Tongue (tissue), 1 donor: ENCODE measurements at regions not wholly inside any gene's neighbourhood (a gene's known extent, or its start where the extent isn't known, plus 50 kb on each side); places are given as distances from the start of the nearest gene placed in this dataset.
"Not testable (repeated sequence)": the region's sequence is repeated elsewhere in the genome, so short reads cannot be mapped to it uniquely, and the experiment has no call there.

Source experiments
- DNase-seq: peaks from one replicate; pipeline ENCODE4 v3.0.0-alpha.2; 2015

GRCh38 chrY:26638063-26638462, 1016.1 kb downstream of the CDY1 start:
- no peak for DNase-seq

- not testable (repeated sequence) for DNase-seq
These were observed 1023.9 kb downstream of the CDY1 start for GRCh38 chrY:26645856-26646255.

- DNase-seq: not testable (repeated sequence)
These were observed 1026.3 kb downstream of the CDY1 start for GRCh38 chrY:26648240-26648639.

GRCh38 chrY:26664245-26664644, 1042.3 kb downstream of the CDY1 start:
- DNase-seq: not testable (repeated sequence)

- DNase-seq: not testable (repeated sequence)
These were observed 1044.8 kb downstream of the CDY1 start for GRCh38 chrY:26666691-26667090.

- DNase-seq: not testable (repeated sequence)
These were observed 1047.3 kb downstream of the CDY1 start for GRCh38 chrY:26669243-26669642.

- DNase-seq: peak; percentile 5
These were observed 1048.5 kb downstream of the CDY1 start for GRCh38 chrY:26670360-26670871.

- peak; percentile 26 for DNase-seq
These were observed 1049.3 kb downstream of the CDY1 start for GRCh38 chrY:26670881-26671879.
